ENCODE measurements at regions not wholly inside any gene's neighbourhood (a gene's known extent, or its start where the extent isn't known, plus 50 kb on each side); places are given as distances from the start of the nearest gene placed in this dataset.

GRCh38 chr13:44840131-44840530, 149.1 kb downstream of the NUFIP1 start:
- WGBS, 2 experiments (ENCODE audit: extremely low coverage in 1 of 2, insufficient coverage in 1 of 2, insufficient read length in 1 of 2, insufficient replicate concordance in 2 of 2, low coverage in 1 of 2, low lambda C conversion rate in 2 of 2, missing lambda C conversion rate in 1 of 2) = 83% methylated on average over 2 of the region's 2 CpGs; no CpG with 5 or more reads in 1 of the 2 experiments
- FAIRE-seq = no peak

More at GRCh38 chr13:44840131-44840530, 149.1 kb downstream of the NUFIP1 start:
- Histone ChIP-seq H2BK120ac (replicated peaks; ENCODE audit: low read depth, low read length) (no peak overlapping the region), H3K79me2 (ENCODE audit: control insufficient read depth in 1 of 2, insufficient read depth in 2 of 2, low read length in 2 of 2) (no peaks in the 10 kb centered on the region), H2BK12ac (ENCODE audit: low read depth, low read length) (no peak overlapping the region), H2BK15ac (ENCODE audit: low read length) (no peak overlapping the region), H4K8ac (ENCODE audit: extremely low read depth, insufficient read depth, low read length) (no peak overlapping the region), H3K23me2 (ENCODE audit: low read depth, low read length) (no peaks in the 10 kb centered on the region; the same call in 1 of the 2 replicates), H3K18ac (ENCODE audit: extremely low read depth, low read length) (no peak overlapping the region), H3K9ac (replicated peaks in 1 of 4; ENCODE audit: extremely low read depth in 1 of 4, low read depth in 3 of 4, low read length in 3 of 4) (no peak overlapping the region), H4K20me1 (replicated peaks in 1 of 2; ENCODE audit: control insufficient read depth in 1 of 2, insufficient read depth in 2 of 2, low read length in 2 of 2) (no peaks in the 10 kb centered on the region), H3K79me1 (ENCODE audit: low read depth, low read length) (no peaks in the 10 kb centered on the region), H2BK5ac (ENCODE audit: low read depth, low read length) (no peak overlapping the region), H3K4me2 (ENCODE audit: insufficient read depth in 1 of 2, low read depth in 2 of 2, low read length in 2 of 2) (no peak overlapping the region), H2BK20ac (ENCODE audit: low read length) (no peak overlapping the region), H3K27ac (ENCODE audit: low read depth, low read length) (no peak overlapping the region), H2AK5ac (ENCODE audit: low read depth, low read length) (no peak overlapping the region), H3K9me3 (ENCODE audit: insufficient read depth in 2 of 2, low read depth in 1 of 2, low read length in 1 of 2) (no peaks in the 10 kb centered on the region), H3K36me3 (ENCODE audit: control insufficient read depth in 2 of 4, insufficient read depth in 4 of 4, low read length in 3 of 4) (no peaks in the 10 kb centered on the region), H3K4ac (replicated peaks; ENCODE audit: insufficient read length, low read depth, low read length) (no peak overlapping the region), H3K4me3 (ENCODE audit: extremely low read depth in 1 of 4, insufficient read depth in 2 of 4, low read depth in 3 of 4, low read length in 4 of 4) (no peak overlapping the region), H4K5ac (ENCODE audit: insufficient read length, low read depth, low read length) (no peak overlapping the region), H3K14ac (ENCODE audit: insufficient read length) (no peak overlapping the region), H3K23ac (ENCODE audit: insufficient read length) (no peak overlapping the region), H3K4me1 (replicated peaks in 1 of 4; ENCODE audit: control insufficient read depth in 3 of 4, insufficient read depth in 4 of 4, low read length in 3 of 4) (no peaks in the 10 kb centered on the region), H4K91ac (replicated peaks; ENCODE audit: insufficient read length, low read length) (no peak overlapping the region), H3K27me3 (replicated peaks in 1 of 4; ENCODE audit: control insufficient read depth in 3 of 4, extremely low read depth in 1 of 4, insufficient read depth in 3 of 4, low read length in 3 of 4) (no peaks in the 10 kb centered on the region; a peak in 1 of 7 replicates), H3K56ac (replicated peaks; ENCODE audit: insufficient read length, low read depth, low read length) (no peak overlapping the region), H2AFZ (ENCODE audit: low read length) (no peak overlapping the region)
- CTCF ChIA-PET (ENCODE audit: partially characterized antibody) = interaction anchor here (0.7 to 1.3 kb wide), 2 partner anchors 14 to 799 kb away, joined by 3 to 4 read pairs; no protein-coding TSS in a partner anchor
- TF ChIP-seq TEAD4 (IDR thresholded peaks at IDR 0.05; ENCODE audit: low read depth, low read length) (no peak), SIN3A (conservative IDR thresholded peaks at IDR 0.05 in 1 of 2, IDR thresholded peaks at IDR 0.05 in 1 of 2; ENCODE audit: low read depth in 1 of 2, low read length in 2 of 2) (no peak), RAD21 (IDR thresholded peaks at IDR 0.05 in 1 of 2, conservative IDR thresholded peaks at IDR 0.05 in 1 of 2; ENCODE audit: low read depth in 2 of 2, low read length in 2 of 2) (no peak), BCL11A (IDR thresholded peaks at IDR 0.05; ENCODE audit: low read depth in 2 of 2, low read length in 2 of 2) (no peak), KDM5A (IDR thresholded peaks at IDR 0.05; ENCODE audit: low read length) (no peak), CBX8 (IDR thresholded peaks at IDR 0.05; ENCODE audit: borderline replicate concordance, low read depth, low read length) (no peak)
- POLR2A ChIA-PET (ENCODE audit: partially characterized antibody) = interaction anchor here (0.6 kb wide), 1 partner anchor 410 kb away, joined by 4 read pairs; no protein-coding TSS in a partner anchor
- DNase-seq (ENCODE audit: low read depth in 1 of 2, low spot score in 2 of 2) = no peak
